Panc1 (cell line): ENCODE measurements at regions not wholly inside any gene's neighbourhood (a gene's known extent, or its start where the extent isn't known, plus 50 kb on each side); places are given as distances from the start of the nearest gene placed in this dataset.

ENCODE experiments used
- ATAC-seq: fragments of 200-7000 bp; cut with Tn5 transposase; 2 replicates; pipeline ENCODE4 v1.9.1; 2020; ENCODE audit warnings: mild to moderate bottlenecking, moderate library complexity
- BruUV-seq: library from RNA; stranded (reverse); fragments of 400-500 nt; replicated peaks from 2 replicates; lab custom pipeline; 2021; lab: Mats Ljungman, UMichigan
- CTCF ChIA-PET: fragments of 300-600 bp; sonication (Branson Sonifier 250); formaldehyde crosslinking; loops from one replicate; lab custom pipeline; 2022; ENCODE audit warnings: antibody characterized with exemption; lab: Charles Lee
- POLR2A ChIA-PET: fragments of 300-600 bp; sonication (Branson Sonifier 250); formaldehyde crosslinking; loops from one replicate; lab custom pipeline; 2022; ENCODE audit warnings: antibody characterized with exemption; lab: Charles Lee
- DNase-seq: peaks from one replicate; pipeline ENCODE4 v3.0.0-alpha.2; 2010; ENCODE audit warnings: low read depth, low spot score
- H3K27ac ChIP-seq: 2 replicates; pipeline ENCODE4 v1.5.1; 2011; ENCODE audit warnings: mild to moderate bottlenecking, low read length, inconsistent platforms
- H3K27me3 ChIP-seq: fragments of 200-500 bp; sonication (Bioruptor generic); 2 replicates; pipeline ENCODE4 v1.6.0; 2014; ENCODE audit warnings: low read length, inconsistent platforms; ENCODE audit not compliant: control insufficient read depth, insufficient read depth
- H3K36me3 ChIP-seq: fragments of 200-500 bp; sonication (Bioruptor generic); 2 replicates; pipeline ENCODE4 v1.5.1; 2014; ENCODE audit warnings: inconsistent platforms, mild to moderate bottlenecking, low read length, moderate library complexity; ENCODE audit not compliant: control insufficient read depth, insufficient read depth
- H3K4me1 ChIP-seq: 2 replicates; pipeline ENCODE4 v1.5.1; 2011; ENCODE audit warnings: inconsistent platforms, mild to moderate bottlenecking, low read length, moderate library complexity; ENCODE audit not compliant: control insufficient read depth, insufficient read depth
- H3K4me3 ChIP-seq, 2 experiments: 2 replicates each; pipeline ENCODE4 v1.5.1; 2011 to 2012; ENCODE audit warnings: low read depth in 2 of 2, low read length in 2 of 2, mild to moderate bottlenecking in 2 of 2, inconsistent platforms in 1 of 2, moderate library complexity in 1 of 2
- H3K9me3 ChIP-seq: fragments of 200-500 bp; sonication (Bioruptor generic); 2 replicates; pipeline ENCODE4 v1.5.1; 2014; ENCODE audit warnings: low read depth, mild to moderate bottlenecking, inconsistent platforms, low read length, moderate library complexity; ENCODE audit not compliant: control insufficient read depth, insufficient read depth
- POLR2AphosphoS5 ChIP-seq: IDR thresholded peaks from 2 replicates; pipeline ENCODE4 v1.6.1; 2012; ENCODE audit warnings: mild to moderate bottlenecking, low read depth, low read length, moderate library complexity
- SIN3A ChIP-seq: IDR thresholded peaks from 2 replicates; pipeline ENCODE4 v1.6.1; 2012; ENCODE audit warnings: low read depth, mild to moderate bottlenecking, low read length, moderate library complexity, borderline replicate concordance; ENCODE audit not compliant: insufficient read depth
- TCF7L2 ChIP-seq: IDR thresholded peaks from 2 replicates; pipeline ENCODE4 v1.6.1; 2011; ENCODE audit warnings: mild to moderate bottlenecking, low read depth, low read length, inconsistent platforms
- in situ Hi-C: cut with HindIII; loops from 2 replicates; pipeline ENCODE4 v1.10.0; 2016; ENCODE audit warnings: low sequenced_read_pairs, low pct_unique_long_range_greater_than_20kb
- intact Hi-C: fragments of 100-400 bp; cut with micrococcal nuclease; formaldehyde crosslinking; loops from one replicate; pipeline ENCODE4 v1.10.0; 2022; ENCODE audit not compliant: unreplicated experiment
- TF ChIP-seq, protein P1 (sequence below): fragments of 450-650 bp; IDR thresholded peaks from 2 replicates; pipeline ENCODE4 v1.5.1; 2017; ENCODE audit warnings: mild to moderate bottlenecking
- TF ChIP-seq, protein P2 (sequence below), 2 experiments: IDR thresholded peaks; 2 replicates each; pipeline ENCODE4 v1.6.1; 2011 to 2012; ENCODE audit warnings: low read depth in 2 of 2, control low read depth in 1 of 2, low read length in 1 of 2, mild to moderate bottlenecking in 1 of 2, moderate library complexity in 1 of 2; ENCODE audit not compliant: insufficient read depth in 1 of 2

DNA sequence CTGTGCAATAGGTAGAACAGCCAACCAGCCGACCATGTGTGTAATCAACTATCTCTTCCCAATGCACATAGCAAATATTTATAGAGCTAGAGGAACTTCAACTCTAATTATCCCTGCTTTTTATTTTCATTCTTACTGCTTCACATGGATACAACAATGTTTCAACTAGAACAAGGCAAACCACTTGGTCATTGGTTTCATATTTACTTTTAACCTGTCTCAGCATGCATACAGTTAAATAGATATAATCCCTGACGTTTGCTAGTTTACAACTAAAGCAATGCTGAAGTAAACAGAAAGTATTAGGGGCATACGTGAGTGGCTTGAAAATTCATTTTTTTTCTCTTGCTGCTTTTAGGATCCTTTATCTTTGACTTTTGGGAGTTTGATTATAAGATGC is 318.5 kb upstream of the MAP3K7 start:
- TF ChIP-seq TCF7L2 (no peak), POLR2AphosphoS5 (no peak), SIN3A (no peak)
- TF ChIP-seq, protein P1, sequence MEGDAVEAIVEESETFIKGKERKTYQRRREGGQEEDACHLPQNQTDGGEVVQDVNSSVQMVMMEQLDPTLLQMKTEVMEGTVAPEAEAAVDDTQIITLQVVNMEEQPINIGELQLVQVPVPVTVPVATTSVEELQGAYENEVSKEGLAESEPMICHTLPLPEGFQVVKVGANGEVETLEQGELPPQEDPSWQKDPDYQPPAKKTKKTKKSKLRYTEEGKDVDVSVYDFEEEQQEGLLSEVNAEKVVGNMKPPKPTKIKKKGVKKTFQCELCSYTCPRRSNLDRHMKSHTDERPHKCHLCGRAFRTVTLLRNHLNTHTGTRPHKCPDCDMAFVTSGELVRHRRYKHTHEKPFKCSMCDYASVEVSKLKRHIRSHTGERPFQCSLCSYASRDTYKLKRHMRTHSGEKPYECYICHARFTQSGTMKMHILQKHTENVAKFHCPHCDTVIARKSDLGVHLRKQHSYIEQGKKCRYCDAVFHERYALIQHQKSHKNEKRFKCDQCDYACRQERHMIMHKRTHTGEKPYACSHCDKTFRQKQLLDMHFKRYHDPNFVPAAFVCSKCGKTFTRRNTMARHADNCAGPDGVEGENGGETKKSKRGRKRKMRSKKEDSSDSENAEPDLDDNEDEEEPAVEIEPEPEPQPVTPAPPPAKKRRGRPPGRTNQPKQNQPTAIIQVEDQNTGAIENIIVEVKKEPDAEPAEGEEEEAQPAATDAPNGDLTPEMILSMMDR, result no peak
- TF ChIP-seq, protein P2, sequence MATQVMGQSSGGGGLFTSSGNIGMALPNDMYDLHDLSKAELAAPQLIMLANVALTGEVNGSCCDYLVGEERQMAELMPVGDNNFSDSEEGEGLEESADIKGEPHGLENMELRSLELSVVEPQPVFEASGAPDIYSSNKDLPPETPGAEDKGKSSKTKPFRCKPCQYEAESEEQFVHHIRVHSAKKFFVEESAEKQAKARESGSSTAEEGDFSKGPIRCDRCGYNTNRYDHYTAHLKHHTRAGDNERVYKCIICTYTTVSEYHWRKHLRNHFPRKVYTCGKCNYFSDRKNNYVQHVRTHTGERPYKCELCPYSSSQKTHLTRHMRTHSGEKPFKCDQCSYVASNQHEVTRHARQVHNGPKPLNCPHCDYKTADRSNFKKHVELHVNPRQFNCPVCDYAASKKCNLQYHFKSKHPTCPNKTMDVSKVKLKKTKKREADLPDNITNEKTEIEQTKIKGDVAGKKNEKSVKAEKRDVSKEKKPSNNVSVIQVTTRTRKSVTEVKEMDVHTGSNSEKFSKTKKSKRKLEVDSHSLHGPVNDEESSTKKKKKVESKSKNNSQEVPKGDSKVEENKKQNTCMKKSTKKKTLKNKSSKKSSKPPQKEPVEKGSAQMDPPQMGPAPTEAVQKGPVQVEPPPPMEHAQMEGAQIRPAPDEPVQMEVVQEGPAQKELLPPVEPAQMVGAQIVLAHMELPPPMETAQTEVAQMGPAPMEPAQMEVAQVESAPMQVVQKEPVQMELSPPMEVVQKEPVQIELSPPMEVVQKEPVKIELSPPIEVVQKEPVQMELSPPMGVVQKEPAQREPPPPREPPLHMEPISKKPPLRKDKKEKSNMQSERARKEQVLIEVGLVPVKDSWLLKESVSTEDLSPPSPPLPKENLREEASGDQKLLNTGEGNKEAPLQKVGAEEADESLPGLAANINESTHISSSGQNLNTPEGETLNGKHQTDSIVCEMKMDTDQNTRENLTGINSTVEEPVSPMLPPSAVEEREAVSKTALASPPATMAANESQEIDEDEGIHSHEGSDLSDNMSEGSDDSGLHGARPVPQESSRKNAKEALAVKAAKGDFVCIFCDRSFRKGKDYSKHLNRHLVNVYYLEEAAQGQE (IDR thresholded peaks at IDR 0.05; ENCODE audit: insufficient read depth in 1 of 2, low read depth in 2 of 2, low read length in 1 of 2), result no peak
- intact Hi-C loops (no loop called here), in situ Hi-C loops (no loop called here)
- no peak for DNase-seq
- Histone ChIP-seq H3K36me3 (no peaks in the 10 kb centered on the region), H3K9me3 (no peaks in the 10 kb centered on the region), H3K4me1 (no peaks in the 10 kb centered on the region), H3K4me3 (no peak overlapping the region), H3K27me3 (no peaks in the 10 kb centered on the region), H3K27ac (no peak overlapping the region)
- BruUV-seq, result no TSS peak
- POLR2A ChIA-PET, result no interaction called here
- CTCF ChIA-PET, result no interaction called here
- no peak for ATAC-seq

DNA sequence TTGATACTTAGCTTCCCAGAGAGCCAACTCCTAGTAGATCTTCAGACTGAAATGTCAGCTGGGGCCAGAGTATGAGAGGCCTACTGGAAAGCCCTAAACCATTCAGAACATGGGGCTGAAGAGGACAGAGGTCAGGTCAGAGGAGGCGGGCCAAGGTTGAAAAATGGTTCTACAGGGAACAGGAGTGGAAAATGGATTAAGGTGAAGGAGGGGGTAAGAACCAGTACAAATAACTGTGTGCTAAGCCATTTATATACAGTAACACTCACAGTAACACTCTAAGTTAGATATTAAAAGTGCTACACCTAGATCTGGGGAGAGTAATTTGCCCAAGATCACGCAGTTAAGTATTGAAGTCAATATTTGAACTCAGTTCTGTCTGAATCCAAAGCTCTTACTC is 313.2 kb upstream of the MAP3K7 start:
- no peak overlapping the region for H3K27ac ChIP-seq
- ChIA-PET CTCF (no interaction called here), POLR2A (no interaction called here)
- ATAC-seq, result no peak
- no peak for DNase-seq
- no peaks in the 10 kb centered on the region for H3K27me3 ChIP-seq
- no peaks in the 10 kb centered on the region for H3K4me1 ChIP-seq
- no peaks in the 10 kb centered on the region for H3K36me3 ChIP-seq
- H3K9me3 ChIP-seq, result no peaks in the 10 kb centered on the region
- no TSS peak for BruUV-seq
- intact Hi-C loops, result no loop called here
- TF ChIP-seq, protein P1, result no peak
- TF ChIP-seq POLR2AphosphoS5 (no peak), TCF7L2 (no peak), SIN3A (no peak)
- TF ChIP-seq, protein P2 (IDR thresholded peaks at IDR 0.05; ENCODE audit: insufficient read depth in 1 of 2, low read depth in 2 of 2, low read length in 1 of 2), result no peak
- in situ Hi-C loops, result no loop called here
- no peak overlapping the region for H3K4me3 ChIP-seq
